HEK293 (cell line): ENCODE measurements at regions not wholly inside any gene's neighbourhood (a gene's known extent, or its start where the extent isn't known, plus 50 kb on each side); places are given as distances from the start of the nearest gene placed in this dataset.

ENCODE experiments used
- CTCF ChIP-seq: fragments of 450-650 bp; formaldehyde crosslinking; IDR thresholded peaks from 2 replicates; pipeline ENCODE4 v1.5.1; 2016; ENCODE audit warnings: missing biosample characterization, missing genetic modification characterization
- HOXA7 ChIP-seq: sonication (generic); formaldehyde crosslinking; IDR thresholded peaks from 2 replicates; pipeline ENCODE4 v1.8.1; 2022; ENCODE audit warnings: missing genetic modification reagents, borderline replicate concordance
- REPIN1 ChIP-seq: fragments of 450-650 bp; formaldehyde crosslinking; IDR thresholded peaks from 2 replicates; pipeline ENCODE4 v1.5.1; 2017; ENCODE audit warnings: missing biosample characterization, missing genetic modification characterization, low read depth
- SALL2 ChIP-seq: fragments of 450-650 bp; formaldehyde crosslinking; IDR thresholded peaks from 2 replicates; pipeline ENCODE4 v1.5.0; 2017; ENCODE audit warnings: missing biosample characterization, mild to moderate bottlenecking, missing genetic modification characterization, borderline replicate concordance
- ZNF274 ChIP-seq, 2 experiments: fragments of 200-500 bp in 1 of 2; fragments of 450-650 bp in 1 of 2; sonication (Bioruptor generic) in 1 of 2; formaldehyde crosslinking in 1 of 2; IDR thresholded peaks; 2 replicates each; pipeline versions ENCODE4 v1.5.1 to v1.6.1; 2014 to 2016; ENCODE audit warnings: borderline replicate concordance in 1 of 2, inconsistent platforms in 1 of 2, low read length in 1 of 2, missing biosample characterization in 1 of 2, missing genetic modification characterization in 1 of 2

DNA sequence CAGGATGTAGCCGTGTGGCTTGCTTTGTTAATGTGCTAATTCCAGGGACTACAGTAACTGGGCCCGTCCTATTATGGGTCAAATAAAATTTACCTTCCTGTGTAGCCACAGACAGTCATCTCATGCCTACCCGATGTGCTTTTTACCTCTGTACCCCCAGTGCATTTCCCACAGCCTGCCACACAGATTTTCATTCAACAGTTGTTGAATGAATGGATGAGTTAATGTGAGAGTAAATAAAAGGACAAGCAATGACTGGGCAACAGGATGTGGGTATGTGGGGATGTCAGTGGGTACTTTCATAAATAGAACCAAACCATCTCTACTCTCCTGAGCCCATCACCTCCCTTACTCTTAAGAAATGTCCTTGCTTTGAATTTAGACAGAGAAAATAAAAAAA, 441.2 kb upstream of the ZNF462 start:
- no peak for TF ChIP-seq ZNF274 (IDR thresholded peaks at IDR 0.05; ENCODE audit: low read length)
- no peak for TF ChIP-seq ZNF274 (tag by site-specific recombination; IDR thresholded peaks at IDR 0.05; ENCODE audit: borderline replicate concordance)
- no peak for TF ChIP-seq REPIN1 (tag by site-specific recombination)
- TF ChIP-seq CTCF (tag by site-specific recombination), result no peak
- TF ChIP-seq HOXA7 (CRISPR knock-in tag), result no peak
- TF ChIP-seq SALL2 (tag by site-specific recombination), result no peak
